MM.1S (cell line): ENCODE measurements at regions not wholly inside any gene's neighbourhood (a gene's known extent, or its start where the extent isn't known, plus 50 kb on each side); places are given as distances from the start of the nearest gene placed in this dataset.

ENCODE experiments used
- DNase-seq: peaks from one replicate; pipeline ENCODE4 v3.0.0-alpha.2; 2015
- H2AFZ ChIP-seq: fragments of 300-600 bp; sonication (generic); 2 replicates; pipeline ENCODE4 v1.6.0; 2016; ENCODE audit warnings: antibody characterized with exemption, low read length
- H3F3A ChIP-seq: fragments of 300-600 bp; sonication (generic); 2 replicates; pipeline ENCODE4 v1.6.1; 2016; ENCODE audit warnings: mild to moderate bottlenecking, antibody characterized with exemption, low read length, moderate library complexity, mixed read lengths; ENCODE audit not compliant: insufficient read depth
- H3K27ac ChIP-seq: fragments of 300-600 bp; sonication (generic); 2 replicates; pipeline ENCODE4 v1.5.1; 2016; ENCODE audit warnings: mild to moderate bottlenecking, low read length
- H3K27me3 ChIP-seq: fragments of 300-600 bp; sonication (generic); replicated peaks from 2 replicates; pipeline ENCODE4 v1.6.0; 2016; ENCODE audit warnings: low read length; ENCODE audit not compliant: insufficient read depth
- H3K36me3 ChIP-seq: fragments of 300-600 bp; sonication (generic); replicated peaks from 2 replicates; pipeline ENCODE4 v1.6.1; 2016; ENCODE audit warnings: mild to moderate bottlenecking, low read length, mixed read lengths; ENCODE audit not compliant: insufficient read depth
- H3K4me1 ChIP-seq: fragments of 300-600 bp; sonication (generic); 2 replicates; pipeline ENCODE4 v1.6.1; 2016; ENCODE audit warnings: low read length, mixed read lengths
- H3K4me2 ChIP-seq: fragments of 300-600 bp; sonication (generic); 2 replicates; pipeline ENCODE4 v1.6.0; 2016; ENCODE audit warnings: low read depth, low read length
- H3K4me3 ChIP-seq: fragments of 300-600 bp; sonication (generic); 2 replicates; pipeline ENCODE4 v1.5.1; 2016; ENCODE audit warnings: low read length, mixed read lengths
- H3K79me2 ChIP-seq: fragments of 300-600 bp; sonication (generic); 2 replicates; pipeline ENCODE4 v1.6.1; 2016; ENCODE audit warnings: mixed run types, low read length, mixed read lengths
- H3K9ac ChIP-seq: fragments of 300-600 bp; sonication (generic); 2 replicates; pipeline ENCODE4 v1.6.1; 2016; ENCODE audit warnings: low read length, mixed read lengths
- H3K9me2 ChIP-seq: fragments of 300-600 bp; sonication (generic); replicated peaks from 2 replicates; pipeline ENCODE4 v1.6.1; 2016; ENCODE audit warnings: mild to moderate bottlenecking, low read length, mixed read lengths; ENCODE audit not compliant: insufficient read depth
- H3K9me3 ChIP-seq: fragments of 300-600 bp; sonication (generic); replicated peaks from 2 replicates; pipeline ENCODE4 v1.6.1; 2016; ENCODE audit warnings: mild to moderate bottlenecking, low read length, mixed read lengths; ENCODE audit not compliant: insufficient read depth
- H4K20me1 ChIP-seq: fragments of 300-600 bp; sonication (generic); 2 replicates; pipeline ENCODE4 v1.6.1; 2016; ENCODE audit warnings: mild to moderate bottlenecking, low read length, moderate library complexity, mixed read lengths; ENCODE audit not compliant: insufficient read depth
- CTCF ChIP-seq: fragments of 300-600 bp; sonication (generic); IDR thresholded peaks from 2 replicates; pipeline ENCODE4 v1.5.1; 2016; ENCODE audit warnings: antibody characterized with exemption, low read length, mixed read lengths
- EZH2 ChIP-seq: fragments of 300-600 bp; sonication (generic); optimal IDR thresholded peaks from 2 replicates; pipeline ENCODE3; 2017; ENCODE audit warnings: low read depth, mild to moderate bottlenecking, antibody characterized with exemption, low read length, mixed read lengths
- EZH2phosphoT487 ChIP-seq: fragments of 300-600 bp; sonication (generic); IDR thresholded peaks from 2 replicates; pipeline ENCODE4 v1.6.1; 2018; ENCODE audit warnings: antibody characterized with exemption, low read length

DNA sequence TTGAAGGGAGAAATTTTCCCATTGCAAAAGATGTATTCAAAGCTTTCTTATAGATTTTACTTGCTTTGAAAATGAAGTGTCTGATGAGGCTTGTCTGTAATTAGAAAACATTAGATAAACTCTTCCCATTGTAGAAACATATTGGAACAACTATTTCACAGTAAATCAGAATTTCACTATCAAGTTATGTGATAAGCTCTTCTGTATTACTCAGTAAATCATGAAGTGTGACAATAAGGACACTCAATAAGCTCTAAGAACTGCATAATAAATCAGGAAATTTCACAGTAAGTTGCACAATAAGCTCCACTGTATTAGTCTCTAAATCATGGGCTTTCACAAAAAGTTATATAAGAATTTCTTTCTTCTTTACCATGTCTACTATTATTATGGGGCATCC lies 1546.6 kb downstream of the SLITRK5 start:
- H3K9ac ChIP-seq: no peak overlapping the region
- no peaks in the 10 kb centered on the region for H4K20me1 ChIP-seq
- no peak overlapping the region for H2AFZ ChIP-seq
- H3K79me2 ChIP-seq: no peaks in the 10 kb centered on the region
- H3K27me3 ChIP-seq: no peaks in the 10 kb centered on the region
- H3F3A ChIP-seq: no peaks in the 10 kb centered on the region
- no peaks in the 10 kb centered on the region for H3K36me3 ChIP-seq
- no peak for DNase-seq
- no peak for TF ChIP-seq EZH2phosphoT487
- no peak for TF ChIP-seq EZH2
- no peak for TF ChIP-seq CTCF
- H3K9me2 ChIP-seq: no peaks in the 10 kb centered on the region
- H3K4me3 ChIP-seq: no peak overlapping the region
- no peaks in the 10 kb centered on the region for H3K9me3 ChIP-seq
- H3K27ac ChIP-seq: no peak overlapping the region
- H3K4me1 ChIP-seq: no peaks in the 10 kb centered on the region
- H3K4me2 ChIP-seq: no peak overlapping the region

DNA sequence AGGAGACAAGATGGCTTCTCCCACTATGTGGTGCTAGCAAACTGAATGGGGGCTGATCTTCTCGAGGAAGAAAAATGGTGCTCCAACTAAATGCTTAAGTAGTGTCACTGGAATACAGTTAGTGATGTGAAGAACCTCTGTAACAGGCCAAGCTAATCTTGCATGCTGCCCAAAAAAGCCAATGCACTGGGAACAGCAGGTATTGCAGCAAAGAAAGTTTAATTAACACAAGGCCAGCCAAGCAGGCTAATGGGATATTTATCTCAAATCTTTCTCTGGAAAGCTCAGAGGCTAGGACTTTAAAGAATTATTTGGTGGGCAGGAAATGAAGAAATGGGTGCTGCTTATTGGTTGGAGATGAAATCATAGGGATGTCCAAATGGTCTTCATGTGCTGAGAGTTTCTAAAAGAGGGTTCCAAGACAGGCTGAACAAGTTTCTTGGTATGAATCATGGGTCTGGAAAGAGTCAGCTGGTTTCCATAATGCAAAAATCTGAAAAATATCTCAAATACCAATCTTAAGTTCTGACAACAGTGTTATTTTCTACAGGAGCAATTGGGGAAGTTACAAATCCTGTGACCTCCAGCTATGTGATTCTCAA lies 1550.5 kb downstream of the SLITRK5 start:
- no peak for DNase-seq
- H4K20me1 ChIP-seq: no peaks in the 10 kb centered on the region
- no peak overlapping the region for H2AFZ ChIP-seq
- no peak for TF ChIP-seq EZH2phosphoT487
- TF ChIP-seq CTCF: no peak
- TF ChIP-seq EZH2: no peak
- no peak overlapping the region for H3K4me2 ChIP-seq
- H3K36me3 ChIP-seq: no peaks in the 10 kb centered on the region
- no peak overlapping the region for H3K9ac ChIP-seq
- H3K4me3 ChIP-seq: no peak overlapping the region
- no peaks in the 10 kb centered on the region for H3K27me3 ChIP-seq
- no peaks in the 10 kb centered on the region for H3K79me2 ChIP-seq
- H3K9me3 ChIP-seq: no peaks in the 10 kb centered on the region
- H3F3A ChIP-seq: no peaks in the 10 kb centered on the region
- H3K9me2 ChIP-seq: no peaks in the 10 kb centered on the region
- H3K4me1 ChIP-seq: no peaks in the 10 kb centered on the region
- H3K27ac ChIP-seq: no peak overlapping the region

DNA sequence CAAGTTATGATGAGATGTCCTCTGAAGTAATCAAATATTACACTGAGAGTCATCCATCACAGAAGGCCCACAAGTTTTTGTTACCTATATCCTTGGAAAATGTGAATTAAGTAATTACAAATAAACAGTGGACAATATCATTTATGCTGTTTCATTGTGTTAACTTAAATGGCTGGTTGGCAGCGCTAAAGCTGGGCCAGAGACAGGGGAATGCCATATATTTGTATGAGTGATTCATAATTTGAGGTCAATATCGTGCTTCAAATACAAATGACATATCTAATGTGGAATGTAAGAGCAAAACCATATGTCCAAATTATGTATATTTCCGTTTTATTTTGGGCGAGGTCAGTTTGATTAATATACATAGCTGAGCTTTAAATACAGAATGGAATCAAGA lies 1556.2 kb downstream of the SLITRK5 start:
- Histone ChIP-seq H3K4me1 (no peaks in the 10 kb centered on the region), H3K36me3 (no peaks in the 10 kb centered on the region), H3K9me3 (no peaks in the 10 kb centered on the region), H3K27ac (no peak overlapping the region), H3K79me2 (no peaks in the 10 kb centered on the region), H3K9ac (no peak overlapping the region), H3K4me3 (no peak overlapping the region), H3K4me2 (no peak overlapping the region), H3F3A (no peaks in the 10 kb centered on the region), H3K27me3 (no peaks in the 10 kb centered on the region), H4K20me1 (no peaks in the 10 kb centered on the region), H2AFZ (no peak overlapping the region), H3K9me2 (no peaks in the 10 kb centered on the region)
- no peak for DNase-seq
- TF ChIP-seq CTCF: no peak
- TF ChIP-seq EZH2phosphoT487: no peak
- no peak for TF ChIP-seq EZH2
